ENCODE measurements at regions not wholly inside any gene's neighbourhood (a gene's known extent, or its start where the extent isn't known, plus 50 kb on each side); places are given as distances from the start of the nearest gene placed in this dataset.

- Histone ChIP-seq H3K4me3 (ENCODE audit: low read depth in 1 of 2, low read length in 2 of 2) (no peak overlapping the region), H3K9me3 (ENCODE audit: control insufficient read depth in 1 of 2, low read length in 2 of 2) (no peaks in the 10 kb centered on the region), H3K27ac (ENCODE audit: low read length) (no peak overlapping the region), H3K27me3 (ENCODE audit: low read depth, low read length) (no peaks in the 10 kb centered on the region), H3K4me1 (ENCODE audit: control insufficient read depth in 1 of 2, insufficient read depth in 2 of 2, low read length in 2 of 2) (no peaks in the 10 kb centered on the region), H3K36me3 (ENCODE audit: control insufficient read depth in 1 of 2, insufficient read depth in 2 of 2, low read length in 2 of 2) (no peaks in the 10 kb centered on the region)
Measured at GRCh38 chr14:86052868-86053267, 522.9 kb downstream of the FLRT2 start.

GRCh38 chr14:86050757-86051156 is 520.8 kb downstream of the FLRT2 start:
- H3K27me3 ChIP-seq (ENCODE audit: low read depth, low read length), result no peaks in the 10 kb centered on the region
- no peaks in the 10 kb centered on the region for H3K4me1 ChIP-seq (ENCODE audit: control insufficient read depth in 1 of 2, insufficient read depth in 2 of 2, low read length in 2 of 2)
- H3K27ac ChIP-seq (ENCODE audit: low read length), result no peak overlapping the region
- no peak overlapping the region for H3K4me3 ChIP-seq (ENCODE audit: low read depth in 1 of 2, low read length in 2 of 2)
- H3K36me3 ChIP-seq (ENCODE audit: control insufficient read depth in 1 of 2, insufficient read depth in 2 of 2, low read length in 2 of 2), result no peaks in the 10 kb centered on the region
- H3K9me3 ChIP-seq (ENCODE audit: control insufficient read depth in 1 of 2, low read length in 2 of 2), result no peaks in the 10 kb centered on the region

DNA sequence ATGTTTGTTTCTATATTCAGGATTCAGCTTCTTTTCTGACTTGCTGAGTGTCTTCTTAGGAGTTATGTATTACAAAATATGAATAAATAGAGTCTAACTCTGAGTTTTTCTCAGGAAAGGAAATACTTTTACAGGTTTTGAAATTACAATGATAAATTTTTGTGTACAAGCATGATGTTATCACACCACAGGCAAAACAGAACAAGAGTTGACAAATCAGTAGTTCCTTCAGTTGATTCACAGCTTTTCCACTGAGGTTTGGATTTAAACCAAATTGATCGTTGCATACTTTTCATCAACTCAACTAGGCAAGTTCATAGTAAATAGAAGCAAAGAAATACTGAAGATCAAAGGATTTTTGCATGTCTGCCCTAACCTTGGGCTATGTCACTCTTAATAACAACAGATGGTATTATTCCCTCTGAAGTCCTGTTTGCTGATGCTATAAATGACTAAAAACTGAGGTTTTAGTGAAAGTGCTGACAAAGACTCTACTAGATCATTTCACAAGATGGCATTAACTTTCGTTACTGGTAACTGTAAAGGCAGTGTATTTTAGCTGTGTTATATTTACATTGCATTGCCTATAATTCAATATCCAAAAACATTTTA is 520.2 kb downstream of the FLRT2 start:
- Histone ChIP-seq H3K27me3 (ENCODE audit: low read depth, low read length) (no peaks in the 10 kb centered on the region), H3K4me1 (ENCODE audit: control insufficient read depth in 1 of 2, insufficient read depth in 2 of 2, low read length in 2 of 2) (no peaks in the 10 kb centered on the region), H3K36me3 (ENCODE audit: control insufficient read depth in 1 of 2, insufficient read depth in 2 of 2, low read length in 2 of 2) (no peaks in the 10 kb centered on the region), H3K27ac (ENCODE audit: low read length) (no peak overlapping the region), H3K4me3 (ENCODE audit: low read depth in 1 of 2, low read length in 2 of 2) (no peak overlapping the region), H3K9me3 (ENCODE audit: control insufficient read depth in 1 of 2, low read length in 2 of 2) (no peaks in the 10 kb centered on the region)

- Histone ChIP-seq H3K27ac (ENCODE audit: low read length) (no peak overlapping the region), H3K4me3 (ENCODE audit: low read depth in 1 of 2, low read length in 2 of 2) (no peak overlapping the region), H3K27me3 (ENCODE audit: low read depth, low read length) (no peaks in the 10 kb centered on the region), H3K9me3 (ENCODE audit: control insufficient read depth in 1 of 2, low read length in 2 of 2) (no peaks in the 10 kb centered on the region), H3K4me1 (ENCODE audit: control insufficient read depth in 1 of 2, insufficient read depth in 2 of 2, low read length in 2 of 2) (no peaks in the 10 kb centered on the region), H3K36me3 (ENCODE audit: control insufficient read depth in 1 of 2, insufficient read depth in 2 of 2, low read length in 2 of 2) (no peaks in the 10 kb centered on the region)
Measured at GRCh38 chr14:86039176-86039575, 509.2 kb downstream of the FLRT2 start.

GRCh38 chr14:86038387-86039042 is 508.6 kb downstream of the FLRT2 start:
- no peaks in the 10 kb centered on the region for H3K4me1 ChIP-seq (ENCODE audit: control insufficient read depth in 1 of 2, insufficient read depth in 2 of 2, low read length in 2 of 2)
- no peak overlapping the region for H3K4me3 ChIP-seq (ENCODE audit: low read depth in 1 of 2, low read length in 2 of 2)
- H3K9me3 ChIP-seq (ENCODE audit: control insufficient read depth in 1 of 2, low read length in 2 of 2), result no peaks in the 10 kb centered on the region
- no peaks in the 10 kb centered on the region for H3K36me3 ChIP-seq (ENCODE audit: control insufficient read depth in 1 of 2, insufficient read depth in 2 of 2, low read length in 2 of 2)
- no peak overlapping the region for H3K27ac ChIP-seq (ENCODE audit: low read length)
- no peaks in the 10 kb centered on the region for H3K27me3 ChIP-seq (ENCODE audit: low read depth, low read length)

DNA sequence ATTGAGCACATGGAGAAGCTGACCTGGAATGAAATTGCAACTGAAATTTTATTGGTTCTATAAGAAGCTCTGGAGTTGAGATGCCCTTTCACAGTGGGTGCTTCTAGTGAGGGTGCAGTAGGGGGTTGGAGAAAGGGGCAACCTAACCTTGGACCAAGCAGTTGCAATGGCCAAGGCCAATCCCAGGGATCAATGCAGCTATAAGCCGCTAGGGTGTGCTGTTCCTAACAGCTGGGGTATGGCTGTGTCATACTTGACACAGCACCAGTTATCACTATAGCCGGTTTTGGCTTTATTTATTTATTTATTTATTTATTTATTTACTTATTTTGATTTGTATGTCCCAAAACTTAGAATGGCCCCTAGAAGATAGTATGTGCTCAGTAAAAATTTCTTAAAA is 505.9 kb downstream of the FLRT2 start:
- Histone ChIP-seq H3K36me3 (ENCODE audit: control insufficient read depth in 1 of 2, insufficient read depth in 2 of 2, low read length in 2 of 2) (no peaks in the 10 kb centered on the region), H3K4me3 (ENCODE audit: low read depth in 1 of 2, low read length in 2 of 2) (no peak overlapping the region), H3K27me3 (ENCODE audit: low read depth, low read length) (no peaks in the 10 kb centered on the region), H3K27ac (ENCODE audit: low read length) (no peak overlapping the region), H3K9me3 (ENCODE audit: control insufficient read depth in 1 of 2, low read length in 2 of 2) (no peaks in the 10 kb centered on the region), H3K4me1 (ENCODE audit: control insufficient read depth in 1 of 2, insufficient read depth in 2 of 2, low read length in 2 of 2) (no peaks in the 10 kb centered on the region)

DNA sequence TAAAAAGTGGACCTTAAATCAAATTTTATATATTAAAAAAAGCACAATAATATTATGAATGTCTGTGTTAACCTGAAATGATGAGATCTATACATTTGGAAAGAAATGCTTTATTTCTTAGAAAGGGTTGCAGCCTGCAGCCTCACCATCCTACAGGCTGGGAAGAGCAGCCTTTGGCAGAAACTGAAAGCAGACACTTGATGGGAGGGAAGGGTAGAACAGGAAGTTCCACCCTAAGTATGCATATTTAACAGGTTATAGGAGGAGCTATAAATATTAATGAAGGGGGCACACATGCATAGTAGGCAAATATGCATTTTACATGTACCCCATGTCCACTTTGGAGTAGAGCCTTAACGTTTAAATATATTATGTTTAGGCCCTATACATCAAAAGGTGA is 498.0 kb downstream of the FLRT2 start:
- Histone ChIP-seq H3K36me3 (ENCODE audit: control insufficient read depth in 1 of 2, insufficient read depth in 2 of 2, low read length in 2 of 2) (no peaks in the 10 kb centered on the region), H3K4me3 (ENCODE audit: low read depth in 1 of 2, low read length in 2 of 2) (no peak overlapping the region), H3K4me1 (ENCODE audit: control insufficient read depth in 1 of 2, insufficient read depth in 2 of 2, low read length in 2 of 2) (no peaks in the 10 kb centered on the region), H3K9me3 (ENCODE audit: control insufficient read depth in 1 of 2, low read length in 2 of 2) (no peaks in the 10 kb centered on the region), H3K27ac (ENCODE audit: low read length) (no peak overlapping the region), H3K27me3 (ENCODE audit: low read depth, low read length) (no peaks in the 10 kb centered on the region)

DNA sequence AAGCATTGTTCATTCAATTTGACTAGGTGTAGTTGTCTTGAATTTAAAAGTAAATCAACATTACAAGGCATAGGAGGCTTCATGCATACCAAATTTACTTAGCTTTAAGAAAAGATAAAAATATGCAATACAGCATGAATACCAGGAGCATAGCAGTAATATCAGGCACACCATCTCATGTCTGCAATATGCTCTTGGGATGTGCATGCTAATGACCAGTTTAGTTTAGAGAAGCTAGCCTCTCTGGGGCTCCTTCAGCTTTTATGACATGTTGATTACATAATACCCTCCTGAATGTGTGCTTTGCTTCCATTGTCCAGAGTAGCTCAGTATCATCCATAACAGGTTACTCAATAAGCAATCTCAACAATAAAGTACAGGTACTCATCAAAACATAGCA is 497.2 kb downstream of the FLRT2 start:
- Histone ChIP-seq H3K4me1 (ENCODE audit: control insufficient read depth in 1 of 2, insufficient read depth in 2 of 2, low read length in 2 of 2) (no peaks in the 10 kb centered on the region), H3K9me3 (ENCODE audit: control insufficient read depth in 1 of 2, low read length in 2 of 2) (no peaks in the 10 kb centered on the region)

GRCh38 chr14:86022031-86022629 is 492.2 kb downstream of the FLRT2 start:
- Histone ChIP-seq H3K4me1 (ENCODE audit: control insufficient read depth in 1 of 2, insufficient read depth in 2 of 2, low read length in 2 of 2) (no peaks in the 10 kb centered on the region), H3K27me3 (ENCODE audit: low read depth, low read length) (no peaks in the 10 kb centered on the region), H3K9me3 (ENCODE audit: control insufficient read depth in 1 of 2, low read length in 2 of 2) (no peaks in the 10 kb centered on the region), H3K36me3 (ENCODE audit: control insufficient read depth in 1 of 2, insufficient read depth in 2 of 2, low read length in 2 of 2) (no peaks in the 10 kb centered on the region), H3K4me3 (ENCODE audit: low read depth in 1 of 2, low read length in 2 of 2) (no peak overlapping the region), H3K27ac (ENCODE audit: low read length) (no peak overlapping the region)

More for the DNA sequence above, 497.2 kb downstream of the FLRT2 start:
- Histone ChIP-seq H3K27ac (ENCODE audit: low read length) (no peak overlapping the region), H3K27me3 (ENCODE audit: low read depth, low read length) (no peaks in the 10 kb centered on the region), H3K4me3 (ENCODE audit: low read depth in 1 of 2, low read length in 2 of 2) (no peak overlapping the region), H3K36me3 (ENCODE audit: control insufficient read depth in 1 of 2, insufficient read depth in 2 of 2, low read length in 2 of 2) (no peaks in the 10 kb centered on the region)

- no peaks in the 10 kb centered on the region for H3K27me3 ChIP-seq (ENCODE audit: low read depth, low read length)
- no peak overlapping the region for H3K27ac ChIP-seq (ENCODE audit: low read length)
- no peak overlapping the region for H3K4me3 ChIP-seq (ENCODE audit: low read depth in 1 of 2, low read length in 2 of 2)
- H3K9me3 ChIP-seq (ENCODE audit: control insufficient read depth in 1 of 2, low read length in 2 of 2), result no peaks in the 10 kb centered on the region
- H3K36me3 ChIP-seq (ENCODE audit: control insufficient read depth in 1 of 2, insufficient read depth in 2 of 2, low read length in 2 of 2), result no peaks in the 10 kb centered on the region
- no peaks in the 10 kb centered on the region for H3K4me1 ChIP-seq (ENCODE audit: control insufficient read depth in 1 of 2, insufficient read depth in 2 of 2, low read length in 2 of 2)
Measured at GRCh38 chr14:86020841-86021240, 490.9 kb downstream of the FLRT2 start.

DNA sequence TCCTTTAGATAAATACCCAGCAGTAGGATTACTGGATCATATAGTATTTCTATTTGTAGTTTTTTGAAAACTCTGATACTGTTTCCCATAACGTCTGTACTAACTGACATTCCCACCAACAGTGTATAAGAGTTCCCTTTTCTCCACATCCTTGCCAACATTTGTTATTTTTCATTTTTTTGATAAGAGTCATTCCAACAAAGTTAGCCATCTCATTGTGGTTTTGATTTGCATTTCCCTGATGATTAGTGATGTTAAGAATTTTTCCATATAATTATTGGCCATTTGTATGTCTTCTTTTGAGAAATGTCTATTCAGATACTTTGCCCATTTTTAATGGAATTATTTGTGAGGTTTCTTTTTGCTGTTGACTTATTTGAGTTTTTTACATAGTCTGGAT is 486.0 kb downstream of the FLRT2 start:
- no peak overlapping the region for H3K27ac ChIP-seq (ENCODE audit: low read length)
- H3K36me3 ChIP-seq (ENCODE audit: control insufficient read depth in 1 of 2, insufficient read depth in 2 of 2, low read length in 2 of 2), result no peaks in the 10 kb centered on the region
- H3K9me3 ChIP-seq (ENCODE audit: control insufficient read depth in 1 of 2, low read length in 2 of 2), result no peaks in the 10 kb centered on the region
- no peaks in the 10 kb centered on the region for H3K27me3 ChIP-seq (ENCODE audit: low read depth, low read length)
- H3K4me1 ChIP-seq (ENCODE audit: control insufficient read depth in 1 of 2, insufficient read depth in 2 of 2, low read length in 2 of 2), result no peaks in the 10 kb centered on the region
- no peak overlapping the region for H3K4me3 ChIP-seq (ENCODE audit: low read depth in 1 of 2, low read length in 2 of 2)

- Histone ChIP-seq H3K27me3 (ENCODE audit: low read depth, low read length) (no peaks in the 10 kb centered on the region), H3K36me3 (ENCODE audit: control insufficient read depth in 1 of 2, insufficient read depth in 2 of 2, low read length in 2 of 2) (no peaks in the 10 kb centered on the region), H3K27ac (ENCODE audit: low read length) (no peak overlapping the region), H3K4me1 (ENCODE audit: control insufficient read depth in 1 of 2, insufficient read depth in 2 of 2, low read length in 2 of 2) (no peaks in the 10 kb centered on the region), H3K4me3 (ENCODE audit: low read depth in 1 of 2, low read length in 2 of 2) (no peak overlapping the region), H3K9me3 (ENCODE audit: control insufficient read depth in 1 of 2, low read length in 2 of 2) (no peaks in the 10 kb centered on the region)
Measured at GRCh38 chr14:86015511-86015910, 485.6 kb downstream of the FLRT2 start.

All from muscle layer of duodenum (tissue), 2 donors.